ENCODE measurements at regions not wholly inside any gene's neighbourhood (a gene's known extent, or its start where the extent isn't known, plus 50 kb on each side); places are given as distances from the start of the nearest gene placed in this dataset.

- DNase-seq (ENCODE audit: low read depth in 2 of 3, low spot score in 2 of 3), result no peak
These were observed 336.1 kb upstream of the ADAMTSL1 start for GRCh38 chr9:18137815-18138214.

- DNase-seq (ENCODE audit: low read depth in 2 of 3, low spot score in 2 of 3), result no peak
These were observed 335.3 kb upstream of the ADAMTSL1 start for GRCh38 chr9:18138656-18139055.

GRCh38 chr9:18141681-18142080, 332.3 kb upstream of the ADAMTSL1 start:
- no peak for DNase-seq (ENCODE audit: low read depth in 2 of 3, low spot score in 2 of 3)

GRCh38 chr9:18143073-18143745, 330.7 kb upstream of the ADAMTSL1 start:
- no peak for DNase-seq (ENCODE audit: low read depth in 2 of 3, low spot score in 2 of 3)

- DNase-seq (ENCODE audit: low read depth in 2 of 3, low spot score in 2 of 3), result no peak
These were observed 327.6 kb upstream of the ADAMTSL1 start for GRCh38 chr9:18146329-18146728.

GRCh38 chr9:18149471-18150011, 324.4 kb upstream of the ADAMTSL1 start:
- DNase-seq (ENCODE audit: low read depth in 2 of 3, low spot score in 2 of 3), result no peak

GRCh38 chr9:18154661-18155060, 319.3 kb upstream of the ADAMTSL1 start:
- DNase-seq (ENCODE audit: low read depth in 2 of 3, low spot score in 2 of 3), result no peak

- DNase-seq (ENCODE audit: low read depth in 2 of 3, low spot score in 2 of 3), result no peak
These were observed 314.7 kb upstream of the ADAMTSL1 start for GRCh38 chr9:18159254-18159653.

GRCh38 chr9:18163146-18163545, 310.8 kb upstream of the ADAMTSL1 start:
- no peak for DNase-seq (ENCODE audit: low read depth in 2 of 3, low spot score in 2 of 3)

GRCh38 chr9:18167733-18168132, 306.2 kb upstream of the ADAMTSL1 start:
- DNase-seq (ENCODE audit: low read depth in 2 of 3, low spot score in 2 of 3), result no peak

- DNase-seq (ENCODE audit: low read depth in 2 of 3, low spot score in 2 of 3), result no peak
These were observed 300.0 kb upstream of the ADAMTSL1 start for GRCh38 chr9:18173923-18174322.

- DNase-seq (ENCODE audit: low read depth in 2 of 3, low spot score in 2 of 3), result no peak
These were observed 291.3 kb upstream of the ADAMTSL1 start for GRCh38 chr9:18182636-18183035.

GRCh38 chr9:18183974-18184373, 290.0 kb upstream of the ADAMTSL1 start:
- DNase-seq (ENCODE audit: low read depth in 2 of 3, low spot score in 2 of 3), result no peak

- DNase-seq (ENCODE audit: low read depth in 2 of 3, low spot score in 2 of 3), result no peak
These were observed 289.6 kb upstream of the ADAMTSL1 start for GRCh38 chr9:18184401-18184800.

- DNase-seq (ENCODE audit: low read depth in 2 of 3, low spot score in 2 of 3), result no peak
These were observed 288.8 kb upstream of the ADAMTSL1 start for GRCh38 chr9:18185196-18185595.

- DNase-seq (ENCODE audit: low read depth in 2 of 3, low spot score in 2 of 3), result no peak
These were observed 285.0 kb upstream of the ADAMTSL1 start for GRCh38 chr9:18188971-18189370.

- no peak for DNase-seq (ENCODE audit: low read depth in 2 of 3, low spot score in 2 of 3)
These were observed 283.9 kb upstream of the ADAMTSL1 start for GRCh38 chr9:18189871-18190670.

- no peak for DNase-seq (ENCODE audit: low read depth in 2 of 3, low spot score in 2 of 3)
These were observed 283.1 kb upstream of the ADAMTSL1 start for GRCh38 chr9:18190671-18191374.

- no peak for DNase-seq (ENCODE audit: low read depth in 2 of 3, low spot score in 2 of 3)
These were observed 279.6 kb upstream of the ADAMTSL1 start for GRCh38 chr9:18194316-18194715.

- no peak for DNase-seq (ENCODE audit: low read depth in 2 of 3, low spot score in 2 of 3)
These were observed 278.7 kb upstream of the ADAMTSL1 start for GRCh38 chr9:18195223-18195622.

- no peak for DNase-seq (ENCODE audit: low read depth in 2 of 3, low spot score in 2 of 3)
These were observed 271.0 kb upstream of the ADAMTSL1 start for GRCh38 chr9:18202924-18203323.

GRCh38 chr9:18207735-18208134, 266.2 kb upstream of the ADAMTSL1 start:
- DNase-seq (ENCODE audit: low read depth in 2 of 3, low spot score in 2 of 3), result no peak
